ENCODE measurements at regions not wholly inside any gene's neighbourhood (a gene's known extent, or its start where the extent isn't known, plus 50 kb on each side); places are given as distances from the start of the nearest gene placed in this dataset.

DNA sequence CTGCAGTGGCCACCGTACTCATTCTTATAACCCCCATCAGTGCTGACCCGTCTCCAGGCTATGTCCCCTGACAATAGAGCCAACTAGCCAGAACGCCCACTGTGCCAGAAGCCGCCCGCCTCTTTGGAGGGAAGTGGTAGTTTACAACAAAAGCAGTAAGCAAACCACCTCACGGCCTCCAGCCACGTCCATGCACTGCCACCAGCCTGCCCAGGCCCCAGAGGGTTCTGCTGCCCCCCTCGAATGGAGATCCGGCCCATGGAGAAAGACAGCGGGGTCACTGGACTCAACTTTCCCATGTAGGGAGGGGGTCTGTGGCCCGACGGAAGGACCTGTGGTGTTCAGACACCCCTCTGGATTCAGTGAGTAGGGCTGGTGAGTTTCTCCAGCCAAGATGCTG, 340.3 kb downstream of the CTTN start:
- DNase-seq (ENCODE audit: low read depth, low spot score), result no peak
- no peak overlapping the region for H3K4me3 ChIP-seq (ENCODE audit: low read depth, low read length)
- CTCF ChIA-PET, result no interaction called here
- TF ChIP-seq, protein P1, sequence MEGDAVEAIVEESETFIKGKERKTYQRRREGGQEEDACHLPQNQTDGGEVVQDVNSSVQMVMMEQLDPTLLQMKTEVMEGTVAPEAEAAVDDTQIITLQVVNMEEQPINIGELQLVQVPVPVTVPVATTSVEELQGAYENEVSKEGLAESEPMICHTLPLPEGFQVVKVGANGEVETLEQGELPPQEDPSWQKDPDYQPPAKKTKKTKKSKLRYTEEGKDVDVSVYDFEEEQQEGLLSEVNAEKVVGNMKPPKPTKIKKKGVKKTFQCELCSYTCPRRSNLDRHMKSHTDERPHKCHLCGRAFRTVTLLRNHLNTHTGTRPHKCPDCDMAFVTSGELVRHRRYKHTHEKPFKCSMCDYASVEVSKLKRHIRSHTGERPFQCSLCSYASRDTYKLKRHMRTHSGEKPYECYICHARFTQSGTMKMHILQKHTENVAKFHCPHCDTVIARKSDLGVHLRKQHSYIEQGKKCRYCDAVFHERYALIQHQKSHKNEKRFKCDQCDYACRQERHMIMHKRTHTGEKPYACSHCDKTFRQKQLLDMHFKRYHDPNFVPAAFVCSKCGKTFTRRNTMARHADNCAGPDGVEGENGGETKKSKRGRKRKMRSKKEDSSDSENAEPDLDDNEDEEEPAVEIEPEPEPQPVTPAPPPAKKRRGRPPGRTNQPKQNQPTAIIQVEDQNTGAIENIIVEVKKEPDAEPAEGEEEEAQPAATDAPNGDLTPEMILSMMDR (IDR thresholded peaks at IDR 0.05; ENCODE audit: insufficient read depth, low read length, missing control alignments), result no peak
- POLR2A ChIA-PET, result no interaction called here

DNA sequence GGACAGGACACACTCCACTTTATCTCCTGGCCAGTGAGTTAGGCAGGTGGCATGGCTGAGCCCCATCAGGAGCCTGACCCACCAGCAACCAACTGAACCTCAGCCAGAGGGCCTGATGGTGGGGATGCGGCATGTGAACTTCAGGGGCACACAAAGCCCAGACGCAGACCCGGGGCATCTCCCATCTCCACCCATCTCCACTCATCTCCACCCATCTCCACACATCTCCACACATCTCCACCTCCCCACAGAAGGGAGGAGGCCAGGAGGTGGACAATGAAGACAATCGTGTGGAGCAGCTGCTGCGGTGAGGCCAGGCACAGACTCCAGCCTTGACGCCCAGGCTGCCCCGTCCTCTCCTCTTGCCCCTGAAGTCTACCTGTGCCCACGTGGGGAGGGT, 340.8 kb downstream of the CTTN start:
- no peak for DNase-seq (ENCODE audit: low read depth, low spot score)
- POLR2A ChIA-PET, result no interaction called here
- no peak overlapping the region for H3K4me3 ChIP-seq (ENCODE audit: low read depth, low read length)
- TF ChIP-seq, protein P1 (IDR thresholded peaks at IDR 0.05; ENCODE audit: insufficient read depth, low read length, missing control alignments), result no peak
- CTCF ChIA-PET, result no interaction called here

DNA sequence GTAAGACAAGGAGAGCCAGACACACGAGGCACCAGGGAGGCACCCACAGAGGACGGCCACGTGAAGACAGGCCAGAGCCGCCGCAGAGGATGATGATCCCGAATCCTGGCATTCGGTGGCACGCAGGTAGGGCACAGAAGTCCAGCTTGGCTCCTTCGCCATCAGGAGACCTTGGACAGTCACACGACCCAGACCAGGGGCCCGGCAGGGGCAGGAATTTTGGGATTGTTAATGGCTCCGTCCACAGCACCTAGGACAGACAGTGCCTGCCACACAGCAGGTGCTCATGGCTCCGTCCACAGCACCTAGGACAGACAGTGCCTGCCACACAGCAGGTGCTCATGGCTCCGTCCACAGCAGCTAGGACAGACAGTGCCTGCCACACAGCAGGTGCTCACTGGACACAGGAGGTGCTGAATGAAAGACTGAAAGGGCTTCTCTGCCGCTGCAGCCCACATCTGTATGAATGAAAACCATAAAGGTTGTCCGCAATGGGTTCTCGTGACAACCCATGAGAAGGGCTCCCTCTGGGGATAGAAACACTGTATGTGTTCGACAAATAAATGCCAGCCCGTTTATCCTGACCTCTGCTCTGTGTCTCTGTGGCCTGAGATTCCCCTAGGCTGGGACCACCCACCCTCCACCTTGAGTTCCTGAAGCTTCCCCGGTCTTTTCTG, 341.6 kb downstream of the CTTN start:
- CTCF ChIA-PET, result no interaction called here

DNA sequence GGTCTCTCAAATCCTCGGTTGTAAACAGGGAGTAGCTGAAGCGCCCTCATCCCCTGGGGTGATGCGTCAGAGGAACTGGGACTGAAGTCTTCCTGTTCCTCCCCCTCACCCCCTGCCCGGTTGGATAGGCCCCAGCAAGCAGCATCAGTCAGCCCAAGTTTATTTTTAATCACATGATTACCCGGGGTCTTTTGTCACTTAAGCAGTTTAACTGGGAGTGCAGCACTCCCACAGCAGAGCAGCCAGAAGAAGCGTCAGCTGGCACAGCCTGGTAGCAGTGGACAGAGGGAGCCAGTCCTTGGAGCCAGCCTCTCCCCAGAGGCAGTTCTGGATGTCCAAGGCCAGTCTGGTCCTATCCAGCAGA, 342.1 kb downstream of the CTTN start:
- CTCF ChIA-PET, result no interaction called here
- H3K4me3 ChIP-seq (ENCODE audit: low read depth, low read length), result no peak overlapping the region
- TF ChIP-seq, protein P1 (IDR thresholded peaks at IDR 0.05; ENCODE audit: insufficient read depth, low read length, missing control alignments), result no peak
- POLR2A ChIA-PET, result no interaction called here
- no peak for DNase-seq (ENCODE audit: low read depth, low spot score)

More for the DNA sequence above, 341.6 kb downstream of the CTTN start:
- TF ChIP-seq, protein P1 (IDR thresholded peaks at IDR 0.05; ENCODE audit: insufficient read depth, low read length, missing control alignments), result no peak
- no peak overlapping the region for H3K4me3 ChIP-seq (ENCODE audit: low read depth, low read length)
- no peak for DNase-seq (ENCODE audit: low read depth, low spot score)
- POLR2A ChIA-PET, result no interaction called here

DNA sequence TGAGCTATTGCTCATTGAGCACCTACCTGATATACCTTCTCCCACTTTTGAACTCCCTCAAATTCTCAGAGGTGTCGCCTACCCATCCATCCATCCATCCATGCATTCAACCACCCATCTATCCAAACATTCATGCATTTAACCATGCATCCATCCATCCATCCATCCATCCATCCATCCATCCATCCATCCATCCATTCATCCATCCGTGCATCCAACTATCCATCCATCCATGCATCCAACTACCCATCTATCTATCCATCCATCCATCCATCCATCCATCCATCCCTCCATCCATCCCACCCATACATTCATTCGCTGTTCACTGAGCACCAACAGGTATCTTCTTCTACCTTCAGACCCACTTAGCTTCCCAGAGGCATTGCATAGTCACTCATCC, 342.8 kb downstream of the CTTN start:
- TF ChIP-seq, protein P1 (IDR thresholded peaks at IDR 0.05; ENCODE audit: insufficient read depth, low read length, missing control alignments), result no peak
- POLR2A ChIA-PET, result no interaction called here
- H3K4me3 ChIP-seq (ENCODE audit: low read depth, low read length), result no peak overlapping the region
- no peak for DNase-seq (ENCODE audit: low read depth, low spot score)
- CTCF ChIA-PET, result no interaction called here

DNA sequence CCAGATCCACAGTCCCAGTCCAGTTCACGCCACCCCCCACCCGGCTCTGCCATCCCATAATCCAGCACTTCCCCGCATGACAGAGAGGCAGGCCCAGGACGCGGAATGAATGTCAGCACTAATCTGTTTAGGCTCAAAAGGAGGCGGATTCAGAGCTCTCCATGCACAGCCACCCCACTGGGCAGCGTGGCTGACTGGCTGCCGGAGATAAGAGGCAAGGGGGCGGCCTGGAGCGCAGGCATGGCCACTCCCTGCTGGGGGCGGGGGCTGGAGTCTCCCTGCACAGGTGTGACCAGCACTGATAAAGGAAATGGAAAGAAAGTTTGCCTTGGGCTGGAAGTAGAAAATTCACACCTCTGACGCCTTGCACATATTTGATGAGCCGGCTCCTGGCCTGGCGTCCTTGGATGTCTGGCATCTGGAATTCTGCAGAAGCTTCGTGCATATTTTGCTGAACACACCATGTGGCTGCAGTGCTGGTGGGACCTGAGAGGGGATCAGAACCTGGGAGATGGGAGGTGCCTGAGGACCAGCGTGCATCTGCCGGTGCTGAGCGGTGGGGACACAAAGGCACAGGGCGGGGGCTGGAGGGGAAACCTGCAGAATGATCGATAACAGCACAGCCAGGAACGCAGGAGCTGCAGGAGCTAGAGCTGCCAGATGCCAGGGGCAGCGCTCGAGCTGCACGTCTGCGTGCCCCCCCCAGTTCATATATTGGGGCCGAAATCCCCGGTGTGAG, 344.4 kb downstream of the CTTN start:
- ChIA-PET CTCF (no interaction called here), POLR2A (no interaction called here)
- TF ChIP-seq, protein P1 (IDR thresholded peaks at IDR 0.05; ENCODE audit: insufficient read depth, low read length, missing control alignments), result no peak
- no peak overlapping the region for H3K4me3 ChIP-seq (ENCODE audit: low read depth, low read length)
- no peak for DNase-seq (ENCODE audit: low read depth, low spot score)

Measured in AG04449 (cell line).